Endothelial cell of umbilical vein (primary cell): ENCODE measurements at regions not wholly inside any gene's neighbourhood (a gene's known extent, or its start where the extent isn't known, plus 50 kb on each side); places are given as distances from the start of the nearest gene placed in this dataset.

Experiments
- BruUV-seq: library from RNA; stranded (reverse); fragments of 400-500 nt; replicated peaks from 2 replicates; lab custom pipeline; 2021; lab: Mats Ljungman, UMichigan
- CTCF ChIA-PET: fragments of 300-600, 350-600 bp; sonication (Branson Sonifier 250); formaldehyde crosslinking; loops from one replicate; lab custom pipeline; 2021; ENCODE audit warnings: antibody characterized with exemption, inconsistent platforms; lab: Charles Lee
- POLR2A ChIA-PET: fragments of 300-600, 350-600 bp; sonication (Branson Sonifier 250); formaldehyde crosslinking; loops from one replicate; lab custom pipeline; 2021; ENCODE audit warnings: antibody characterized with exemption, inconsistent platforms; lab: Charles Lee
- DNase-seq: peaks from one replicate; pipeline ENCODE4 v3.0.0-alpha.2; 2011; ENCODE audit warnings: low read depth, low spot score
- FAIRE-seq: peaks from 2 replicates; lab custom pipeline; 2011; peaks lifted over from hg19 to GRCh38; lab: Jason Lieb, UNC
- H2AFZ ChIP-seq: 2 replicates; pipeline ENCODE4 v1.6.0; 2012; ENCODE audit warnings: low read depth, low read length, control low read depth, inconsistent platforms
- H3K27ac ChIP-seq: 2 replicates; pipeline ENCODE4 v1.5.1; 2011; ENCODE audit warnings: low read depth, mild to moderate bottlenecking, control low read depth, low read length, moderate library complexity; ENCODE audit not compliant: insufficient read depth
- H3K27me3 ChIP-seq, 2 experiments: 2 replicates each; pipeline versions ENCODE4 v1.6.0 to v1.6.1; 2011; ENCODE audit warnings: low read length in 2 of 2, mixed read lengths in 1 of 2; ENCODE audit not compliant: control insufficient read depth in 2 of 2, insufficient read depth in 2 of 2
- H3K36me3 ChIP-seq, 2 experiments: 2 replicates in 1 of 2; 3 replicates in 1 of 2; pipeline ENCODE4 v1.5.1; 2011; ENCODE audit warnings: low read length in 2 of 2, mild to moderate bottlenecking in 1 of 2, moderate library complexity in 1 of 2; ENCODE audit not compliant: control insufficient read depth in 2 of 2, insufficient read depth in 2 of 2; ENCODE audit errors: extremely low read depth in 1 of 2
- H3K4me1 ChIP-seq: 3 replicates; pipeline ENCODE4 v1.5.1; 2011; ENCODE audit warnings: mild to moderate bottlenecking, low read length; ENCODE audit not compliant: control insufficient read depth, insufficient read depth; ENCODE audit errors: extremely low read depth
- H3K4me2 ChIP-seq: 2 replicates; pipeline ENCODE4 v1.6.1; 2011; ENCODE audit warnings: low read length, control low read depth, mixed read lengths; ENCODE audit not compliant: insufficient read depth
- H3K4me3 ChIP-seq, 3 experiments: fragments of 200-600 bp in 1 of 3; sonication (generic), shearing (Covaris generic) in 1 of 3; replicated peaks in 1 of 3; 2 replicates each; pipeline ENCODE4 v1.5.1; 2011 to 2016; ENCODE audit warnings: control low read depth in 3 of 3, low read length in 3 of 3, mild to moderate bottlenecking in 2 of 3, inconsistent platforms in 1 of 3, low read depth in 1 of 3, moderate library complexity in 1 of 3; ENCODE audit not compliant: insufficient read depth in 1 of 3
- H3K79me2 ChIP-seq: 2 replicates; pipeline ENCODE4 v1.6.0; 2012; ENCODE audit warnings: low read length, inconsistent platforms; ENCODE audit not compliant: control insufficient read depth, insufficient read depth
- H3K9ac ChIP-seq: replicated peaks from 2 replicates; pipeline ENCODE3; 2011; ENCODE audit warnings: low read length, control low read depth; ENCODE audit not compliant: insufficient read depth; ENCODE audit errors: extremely low read depth
- H3K9me1 ChIP-seq: replicated peaks from 3 replicates; pipeline ENCODE4 v1.6.0; 2011; ENCODE audit warnings: mild to moderate bottlenecking, low read length; ENCODE audit not compliant: control insufficient read depth, insufficient read depth; ENCODE audit errors: extremely low read depth
- H3K9me3 ChIP-seq: replicated peaks from 2 replicates; pipeline ENCODE4 v1.5.1; 2012; ENCODE audit warnings: low read length, inconsistent platforms; ENCODE audit not compliant: control insufficient read depth, insufficient read depth
- H4K20me1 ChIP-seq: replicated peaks from 2 replicates; pipeline ENCODE3; 2011; ENCODE audit warnings: mild to moderate bottlenecking, low read length; ENCODE audit not compliant: control insufficient read depth, insufficient read depth; ENCODE audit errors: extremely low read depth
- CTCF ChIP-seq, 2 donors: IDR thresholded peaks; 1 replicate in 1 of 2; 2 replicates in 1 of 2; pipeline ENCODE4 v1.5.1; 2011; ENCODE audit warnings: low read length in 2 of 2, mild to moderate bottlenecking in 2 of 2, moderate library complexity in 2 of 2, control low read depth in 1 of 2, inconsistent platforms in 1 of 2, low read depth in 1 of 2; ENCODE audit not compliant: insufficient read depth in 1 of 2; ENCODE audit errors: extremely low read depth in 1 of 2
- EZH2 ChIP-seq: IDR thresholded peaks from 2 replicates; pipeline ENCODE4 v1.6.1; 2012; ENCODE audit warnings: borderline replicate concordance, low read depth, mild to moderate bottlenecking, moderate library complexity, low read length, inconsistent platforms; ENCODE audit not compliant: severe bottlenecking
- FOS ChIP-seq: IDR thresholded peaks from 2 replicates; pipeline ENCODE4 v1.6.1; 2011; ENCODE audit warnings: mild to moderate bottlenecking, low read length, moderate library complexity, borderline replicate concordance; ENCODE audit not compliant: insufficient read depth
- GATA2 ChIP-seq: IDR thresholded peaks from 2 replicates; pipeline ENCODE4 v1.7.0; 2011; ENCODE audit warnings: low read depth, mild to moderate bottlenecking, moderate library complexity, mixed read lengths, low read length; ENCODE audit not compliant: insufficient read length, insufficient read depth
- JUN ChIP-seq: IDR thresholded peaks from 2 replicates; pipeline ENCODE4 v1.6.1; 2011; ENCODE audit warnings: borderline replicate concordance, low read depth; ENCODE audit not compliant: insufficient read length, insufficient read depth
- MAX ChIP-seq: IDR thresholded peaks from 2 replicates; pipeline ENCODE4 v1.6.1; 2011; ENCODE audit not compliant: insufficient read depth, insufficient read length
- MYC ChIP-seq: IDR thresholded peaks from one replicate; pipeline ENCODE4 v1.6.1; 2011; ENCODE audit warnings: mild to moderate bottlenecking, low read depth, low read length
- POLR2A ChIP-seq: IDR thresholded peaks from 2 replicates; pipeline ENCODE4 v1.6.1; 2012; ENCODE audit warnings: low read depth, mild to moderate bottlenecking, control low read depth, low read length
- POLR2AphosphoS5 ChIP-seq: IDR thresholded peaks from 2 replicates; pipeline ENCODE4 v1.6.1; 2012; ENCODE audit warnings: low read depth, mild to moderate bottlenecking, control low read depth, low read length, moderate library complexity; ENCODE audit not compliant: insufficient read depth
- dilution Hi-C: fragments of 300-500 bp; cut with MboI; formaldehyde crosslinking; loops from one replicate; pipeline ENCODE4 v1.15.0; 2019; ENCODE audit warnings: low sequenced_read_pairs; ENCODE audit not compliant: extremely low pct_ligation_motif_present
- intact Hi-C: fragments of 100-400 bp; cut with micrococcal nuclease; formaldehyde crosslinking; loops from one replicate; pipeline ENCODE4 v1.10.0; 2022

- no peaks in the 10 kb centered on the region for H3K4me1 ChIP-seq
- H3K27ac ChIP-seq, result no peak overlapping the region
- no peak overlapping the region for H2AFZ ChIP-seq
- no peak overlapping the region for H3K9ac ChIP-seq
- DNase-seq, result no peak
- no peaks in the 10 kb centered on the region for H4K20me1 ChIP-seq
- ChIA-PET CTCF (no interaction called here), POLR2A (no interaction called here)
- H3K4me3 ChIP-seq, result no peak overlapping the region
- BruUV-seq, result no TSS peak
- no peaks in the 10 kb centered on the region for H3K79me2 ChIP-seq
- no peaks in the 10 kb centered on the region for H3K9me1 ChIP-seq
- dilution Hi-C loops (no loop called here), intact Hi-C loops (no loop called here)
- H3K36me3 ChIP-seq, result no peaks in the 10 kb centered on the region
- no peak overlapping the region for H3K4me2 ChIP-seq
- H3K27me3 ChIP-seq, result peaks cover 4 to 8% of the 10 kb centered on the region in 2 experiments
- TF ChIP-seq MYC (no peak), GATA2 (no peak), MAX (no peak), POLR2A (no peak), EZH2 (no peak), CTCF (IDR thresholded peaks at IDR 0.05; ENCODE audit: extremely low read depth in 1 of 2, insufficient read depth in 1 of 2, low read depth in 1 of 2, low read length in 2 of 2) (no peak), POLR2AphosphoS5 (no peak), JUN (no peak), FOS (no peak)
- no peak for FAIRE-seq
- H3K9me3 ChIP-seq, result no peaks in the 10 kb centered on the region
Observed at GRCh38 chr3:150036780-150037179, 66.1 kb upstream of the PFN2 start.
